ENCODE measurements at regions not wholly inside any gene's neighbourhood (a gene's known extent, or its start where the extent isn't known, plus 50 kb on each side); places are given as distances from the start of the nearest gene placed in this dataset.

- DNase-seq: peak; percentile 69
Measured at GRCh38 chrX:69027181-69028005, 137.9 kb downstream of the PJA1 start.

- DNase-seq: no peak
Measured at GRCh38 chrX:69025802-69026301, 139.4 kb downstream of the PJA1 start.

- no peak for DNase-seq
Measured at GRCh38 chrX:69024931-69025330, 140.3 kb downstream of the PJA1 start.

GRCh38 chrX:69024161-69024736 lies 141.0 kb downstream of the PJA1 start:
- DNase-seq: no peak

GRCh38 chrX:69022430-69022829 lies 142.8 kb downstream of the PJA1 start:
- no peak for DNase-seq

GRCh38 chrX:69021141-69021960 lies 143.9 kb downstream of the PJA1 start:
- DNase-seq: no peak

GRCh38 chrX:69020316-69020715 lies 144.9 kb downstream of the PJA1 start:
- DNase-seq: no peak

GRCh38 chrX:69019073-69019890 lies 146.0 kb downstream of the PJA1 start:
- no peak for DNase-seq

- no peak for DNase-seq
Measured at GRCh38 chrX:69018416-69019072, 146.7 kb downstream of the PJA1 start.

GRCh38 chrX:69016293-69016941 lies 148.8 kb downstream of the PJA1 start:
- DNase-seq: no peak

- no peak for DNase-seq
Measured at GRCh38 chrX:69015564-69016292, 149.5 kb downstream of the PJA1 start.

GRCh38 chrX:69015156-69015555 lies 150.1 kb downstream of the PJA1 start:
- DNase-seq: no peak

GRCh38 chrX:69014200-69014599 lies 151.1 kb downstream of the PJA1 start:
- no peak for DNase-seq

GRCh38 chrX:69010339-69010738 lies 154.9 kb downstream of the PJA1 start:
- DNase-seq: no peak

GRCh38 chrX:69000877-69001276 lies 164.4 kb downstream of the PJA1 start:
- no peak for DNase-seq

- DNase-seq: no peak
Measured at GRCh38 chrX:68999931-69000330, 165.3 kb downstream of the PJA1 start.

- DNase-seq: no peak
Measured at GRCh38 chrX:68999356-68999755, 165.9 kb downstream of the PJA1 start.

- no peak for DNase-seq
Measured at GRCh38 chrX:68998716-68999115, 166.5 kb downstream of the PJA1 start.

- no peak for DNase-seq
Measured at GRCh38 chrX:68997911-68998310, 167.3 kb downstream of the PJA1 start.

- no peak for DNase-seq
Measured at GRCh38 chrX:68997511-68997910, 167.7 kb downstream of the PJA1 start.

Data from renal pelvis (tissue), 1 donor.